ENCODE measurements at regions not wholly inside any gene's neighbourhood (a gene's known extent, or its start where the extent isn't known, plus 50 kb on each side); places are given as distances from the start of the nearest gene placed in this dataset.

GRCh38 chr20:52768694-52769093, 203.5 kb upstream of the TSHZ2 start:
- FAIRE-seq, result no peak

GRCh38 chr20:52766645-52767435, 205.3 kb upstream of the TSHZ2 start:
- FAIRE-seq, result no peak

DNA sequence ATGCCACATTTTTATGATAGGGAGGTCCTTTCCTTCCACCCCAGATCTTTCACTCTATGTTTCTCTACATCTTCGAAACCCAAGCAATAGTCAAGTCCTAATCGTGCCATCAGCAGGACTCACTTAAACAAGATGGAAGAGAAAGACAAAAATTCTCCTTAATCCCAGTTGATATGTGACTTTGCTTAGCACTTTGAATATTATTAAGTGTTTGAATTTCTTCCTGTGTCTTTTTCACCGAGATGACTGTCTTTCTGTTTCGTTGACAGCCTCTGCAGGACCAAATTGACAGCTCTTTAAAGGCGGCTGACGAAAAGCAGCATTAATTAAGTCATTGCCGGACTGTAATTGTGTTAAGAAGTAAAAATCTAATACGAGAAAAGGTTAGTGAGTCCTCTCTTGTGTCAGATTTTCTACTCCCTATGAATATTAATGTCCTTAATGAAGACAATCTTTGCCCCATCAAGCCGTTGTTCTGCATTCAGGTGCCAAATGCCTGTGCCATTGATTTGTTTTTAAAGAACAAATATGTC, 208.8 kb upstream of the TSHZ2 start:
- FAIRE-seq, result no peak

DNA sequence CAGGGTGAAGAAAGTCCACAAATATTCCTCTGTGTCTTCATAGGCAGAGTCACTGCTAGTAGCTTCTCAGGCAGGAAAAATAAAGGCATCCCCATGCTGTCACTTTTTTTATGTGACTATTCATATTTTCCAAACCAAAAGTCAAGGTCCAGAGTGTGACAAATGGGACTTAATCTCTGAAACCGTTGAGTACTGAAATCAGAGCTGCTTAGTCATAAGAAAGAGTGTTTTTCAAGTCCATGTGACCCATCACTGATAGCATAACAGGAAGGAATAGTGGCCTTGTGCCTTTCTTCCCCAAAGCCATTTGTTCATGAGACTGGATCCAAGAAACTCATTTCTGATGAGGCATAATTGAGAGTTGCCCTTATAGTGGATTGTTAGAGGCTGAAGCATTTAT, 210.3 kb upstream of the TSHZ2 start:
- no peak for FAIRE-seq

GRCh38 chr20:52760791-52761190, 211.4 kb upstream of the TSHZ2 start:
- no peak for FAIRE-seq

DNA sequence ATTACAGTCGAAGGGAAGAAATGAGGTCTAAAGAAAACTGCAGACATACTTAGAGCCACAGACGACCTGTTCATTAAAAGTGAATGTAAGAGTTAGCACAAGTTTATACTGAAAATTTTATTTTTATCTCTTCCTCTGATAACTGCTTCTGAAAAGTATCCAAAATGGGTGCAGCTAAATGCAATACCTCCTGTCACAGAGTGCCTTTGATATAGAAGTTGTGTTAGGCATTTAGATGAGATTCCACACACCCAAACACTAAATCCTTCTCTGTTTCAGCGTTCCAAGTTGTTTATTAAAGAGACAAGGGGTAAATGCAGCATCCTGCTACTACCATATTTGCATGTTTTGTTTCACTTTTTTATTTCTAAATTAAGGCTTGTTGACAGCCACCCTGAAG, 214.7 kb upstream of the TSHZ2 start:
- FAIRE-seq, result no peak

GRCh38 chr20:52755744-52756143, 216.4 kb upstream of the TSHZ2 start:
- FAIRE-seq, result no peak

GRCh38 chr20:52754366-52754765, 217.8 kb upstream of the TSHZ2 start:
- no peak for FAIRE-seq

DNA sequence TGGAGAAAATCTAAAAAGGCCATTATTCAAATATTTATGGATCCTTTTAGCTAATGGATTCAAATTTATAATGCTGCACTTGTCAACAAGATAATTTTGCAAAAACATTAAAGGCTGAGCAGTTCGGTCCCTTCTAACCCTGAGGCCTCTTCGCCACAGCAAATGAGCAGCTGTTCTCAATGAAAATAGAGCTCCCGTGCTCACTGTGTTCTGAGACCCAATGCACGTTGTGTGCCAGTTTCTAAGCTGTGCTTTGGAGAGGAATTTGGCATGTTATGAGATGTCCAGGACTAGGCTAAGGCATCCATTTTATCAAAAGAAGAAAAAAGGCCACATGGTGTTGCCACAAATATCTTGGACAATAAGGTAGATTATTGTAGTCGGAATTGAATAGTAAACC, 220.1 kb upstream of the TSHZ2 start:
- FAIRE-seq, result no peak

DNA sequence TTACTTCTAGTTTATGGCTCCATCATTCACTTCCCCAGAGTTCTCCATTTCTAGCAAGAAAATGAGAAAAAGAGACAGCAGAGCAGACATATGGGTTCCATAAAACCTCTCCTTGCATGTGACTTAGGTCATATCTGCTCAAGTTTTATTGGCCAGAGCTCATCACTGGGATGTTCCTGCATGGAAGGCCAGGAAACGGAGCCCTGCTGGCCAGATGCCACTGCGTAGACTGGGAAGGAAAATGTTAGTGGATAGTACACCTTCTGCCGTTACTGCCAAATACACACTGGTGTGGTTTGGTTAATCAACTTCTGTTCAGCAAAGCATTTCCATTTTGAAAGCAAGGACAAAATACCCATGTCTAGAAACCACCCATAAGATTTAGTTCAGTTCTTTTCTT, 220.6 kb upstream of the TSHZ2 start:
- no peak for FAIRE-seq

- FAIRE-seq, result no peak
Observed at GRCh38 chr20:52749938-52750337, 222.2 kb upstream of the TSHZ2 start.

DNA sequence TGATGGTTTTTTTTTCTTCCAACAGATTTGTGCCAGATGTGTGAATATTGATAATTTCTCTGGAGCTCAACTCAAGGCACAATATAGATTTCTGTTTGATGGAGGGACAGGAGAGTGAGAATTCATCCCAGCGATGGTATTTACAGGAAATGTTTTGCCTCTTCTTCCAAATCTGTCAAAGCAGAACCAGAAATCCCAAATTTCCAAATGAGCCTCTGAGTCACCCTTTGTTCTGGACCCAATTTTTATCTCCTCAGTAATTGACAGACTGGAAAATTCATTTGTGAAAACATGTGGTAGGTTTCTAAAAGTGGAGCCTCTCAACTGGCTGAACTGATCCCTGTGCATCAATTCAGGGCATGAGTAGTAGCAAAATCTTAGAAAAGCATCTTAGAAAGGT, 223.2 kb upstream of the TSHZ2 start:
- FAIRE-seq, result no peak

- no peak for FAIRE-seq
Observed at GRCh38 chr20:52748285-52748932, 223.7 kb upstream of the TSHZ2 start.

DNA sequence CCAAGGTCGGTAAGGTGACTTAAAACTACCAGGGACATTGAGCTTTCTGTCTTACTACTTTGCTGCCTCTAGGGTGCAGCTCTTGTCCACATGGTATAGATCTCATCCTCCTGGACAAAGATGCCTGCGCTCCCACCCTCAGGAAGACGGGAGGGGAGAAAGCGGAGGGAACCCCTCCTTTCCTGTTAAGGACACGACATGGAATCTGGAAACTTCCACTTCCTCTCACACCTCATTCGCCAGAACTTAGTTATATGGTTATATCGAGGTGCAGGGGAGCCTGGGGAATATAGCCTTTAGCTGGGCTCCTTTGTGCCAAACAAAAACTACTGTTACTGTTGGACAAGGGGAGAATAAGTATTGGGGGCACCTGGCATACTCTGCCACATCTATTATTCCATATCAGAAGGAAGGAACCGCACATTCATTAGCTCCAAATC, 224.3 kb upstream of the TSHZ2 start:
- no peak for FAIRE-seq

DNA sequence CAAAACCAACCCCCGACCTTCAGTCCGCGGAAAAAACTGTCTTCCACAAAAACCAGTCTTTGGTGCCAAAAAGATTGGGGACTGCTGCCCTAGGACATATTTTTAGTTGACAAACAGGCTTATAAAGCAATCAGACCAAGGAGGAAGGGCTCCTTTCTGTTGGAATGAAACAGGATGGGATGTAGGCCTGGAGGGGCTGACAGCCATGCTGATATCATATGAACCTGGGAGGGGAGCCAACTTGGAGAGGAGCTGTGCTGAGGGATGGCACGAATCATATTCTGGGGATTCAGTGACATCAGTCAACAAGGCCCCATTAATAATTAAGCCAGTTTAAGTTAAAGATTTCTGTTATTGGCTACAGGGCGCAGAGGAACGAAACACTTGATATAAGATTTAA, 225.4 kb upstream of the TSHZ2 start:
- FAIRE-seq, result no peak

GRCh38 chr20:52746190-52746589, 226.0 kb upstream of the TSHZ2 start:
- FAIRE-seq, result no peak

- no peak for FAIRE-seq
Observed at GRCh38 chr20:52744441-52744840, 227.7 kb upstream of the TSHZ2 start.

GRCh38 chr20:52738081-52738480, 234.1 kb upstream of the TSHZ2 start:
- no peak for FAIRE-seq

DNA sequence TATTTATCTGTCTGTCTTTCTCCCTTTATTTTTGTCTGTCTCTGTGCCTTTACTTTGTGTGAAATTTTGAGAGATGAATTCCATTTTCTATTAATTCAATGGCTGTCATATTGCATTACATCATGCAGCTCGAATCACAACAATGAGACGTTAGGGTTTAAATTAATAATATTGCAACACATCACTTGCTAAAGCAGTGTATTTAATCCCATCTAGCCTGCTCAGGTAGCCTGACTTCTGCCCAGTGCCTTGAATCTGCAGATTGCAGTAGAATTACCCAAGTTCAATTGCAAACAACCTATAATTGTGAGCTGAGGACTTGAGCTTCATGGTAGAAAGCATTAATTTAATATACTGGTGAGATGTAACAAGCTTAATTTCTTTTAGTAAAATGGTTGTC, 235.7 kb upstream of the TSHZ2 start:
- FAIRE-seq, result no peak

DNA sequence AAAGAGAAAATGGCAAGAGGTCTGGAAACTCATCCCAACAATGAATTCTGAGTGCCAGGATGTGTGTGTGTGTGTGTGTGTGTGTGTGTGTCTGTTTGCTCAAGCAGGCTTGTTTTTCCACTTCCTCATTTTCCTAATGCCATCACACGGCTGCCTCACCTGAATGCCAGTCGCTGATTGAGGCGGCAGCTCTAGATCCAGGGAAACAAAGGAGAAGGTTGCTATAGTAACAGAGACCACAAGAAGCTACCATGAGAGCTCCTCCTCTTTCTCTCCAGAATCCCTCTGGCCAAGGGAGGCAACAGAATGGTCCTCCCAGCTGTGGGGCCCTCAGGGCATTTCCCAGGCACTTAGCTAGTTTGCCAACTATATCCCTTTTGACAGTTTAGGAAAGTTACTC, 241.1 kb upstream of the TSHZ2 start:
- FAIRE-seq, result no peak

DNA sequence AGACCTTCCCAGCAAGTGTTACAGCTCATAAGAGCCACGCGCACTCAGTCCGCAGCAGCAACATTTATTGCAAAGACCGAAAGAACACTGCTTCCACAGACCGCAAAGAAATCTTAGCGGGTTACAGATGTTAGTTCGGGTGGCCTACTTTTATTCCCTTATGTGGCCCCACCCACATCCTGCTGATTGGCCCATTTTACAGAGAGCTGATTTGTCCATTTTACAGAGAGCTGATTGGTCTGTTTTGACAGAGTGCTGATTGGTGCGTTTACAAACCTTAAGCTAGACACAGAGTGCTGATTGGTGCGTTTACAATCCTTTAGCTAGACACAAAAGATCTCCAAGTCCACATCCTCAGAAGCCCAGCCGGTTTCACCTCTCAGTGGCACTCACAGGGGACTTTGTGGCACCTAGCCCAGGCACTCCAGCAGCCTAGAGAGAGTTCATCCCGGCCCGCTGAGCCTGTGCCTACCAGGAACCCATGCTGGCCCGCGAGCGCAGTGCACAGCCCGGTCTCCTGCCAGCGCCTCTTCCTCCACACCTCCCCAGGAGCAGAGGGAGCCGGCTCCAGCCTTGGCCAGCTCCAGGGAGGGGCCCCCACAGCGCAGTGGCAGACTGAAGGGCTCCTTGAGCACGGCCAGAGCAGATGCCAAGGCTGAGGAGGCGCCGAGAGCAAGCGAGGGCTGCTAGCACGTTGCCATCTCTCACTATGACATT, 244.3 kb upstream of the TSHZ2 start:
- no peak for FAIRE-seq

DNA sequence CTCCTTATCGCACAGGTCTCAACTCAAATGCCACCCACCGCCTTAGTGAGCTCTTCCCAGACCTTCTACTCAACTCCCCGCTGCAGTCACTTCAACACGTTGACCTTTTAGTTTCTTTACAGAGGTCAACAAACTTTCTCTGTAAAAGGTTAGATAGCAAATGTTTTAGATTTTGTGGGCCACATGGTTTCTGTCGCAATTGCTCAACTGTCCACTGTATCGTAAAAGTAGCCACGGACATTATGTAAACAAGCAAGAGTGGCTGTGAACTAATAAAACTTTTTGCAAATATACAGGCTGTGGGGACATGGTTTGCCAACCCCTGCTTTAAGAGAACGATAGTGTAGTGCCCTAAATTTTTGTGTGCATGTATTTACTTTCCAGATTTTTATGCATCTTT, 247.6 kb upstream of the TSHZ2 start:
- no peak for FAIRE-seq

DNA sequence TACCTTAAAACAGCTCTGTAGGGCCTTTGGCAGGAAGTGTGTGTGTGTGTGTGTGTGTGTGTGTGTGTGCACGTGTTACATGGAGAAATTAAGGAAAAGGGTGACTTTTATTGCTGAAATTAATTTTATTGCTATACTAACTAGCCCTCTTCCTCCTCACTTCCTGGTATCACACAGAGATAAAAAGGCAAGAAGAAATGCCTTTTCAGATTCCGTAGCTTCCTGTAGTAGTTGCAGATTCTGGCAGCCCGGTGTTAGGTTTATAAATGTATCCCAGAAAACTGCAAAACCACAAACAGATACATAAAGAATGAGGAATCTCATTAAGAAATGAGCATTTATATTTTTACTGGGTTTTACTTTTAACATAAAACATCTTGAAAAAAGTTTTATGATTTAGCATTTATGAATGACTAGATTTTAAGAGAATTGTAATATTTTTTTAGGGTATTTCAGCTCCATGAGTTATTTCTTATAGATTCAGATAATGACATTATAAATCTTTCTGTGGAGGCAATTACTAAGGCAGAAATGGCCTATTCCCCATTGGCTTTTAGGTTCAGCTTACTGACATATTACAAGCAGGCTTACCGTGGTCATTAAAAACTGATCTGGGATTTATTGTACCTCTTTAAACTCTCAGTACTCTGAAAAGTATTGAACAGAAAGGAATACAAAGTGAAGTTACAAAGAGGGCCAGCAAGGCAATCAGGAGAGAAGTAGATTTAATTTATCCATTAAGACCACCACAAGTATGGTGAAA, 249.1 kb upstream of the TSHZ2 start:
- no peak for FAIRE-seq

Data from TTC549 (cell line).